ENCODE measurements at regions not wholly inside any gene's neighbourhood (a gene's known extent, or its start where the extent isn't known, plus 50 kb on each side); places are given as distances from the start of the nearest gene placed in this dataset.

GRCh38 chr20:11748436-11748835 is 169.3 kb upstream of the BTBD3 start:
- Histone ChIP-seq H3K23ac (ENCODE audit: insufficient read length) (no peak overlapping the region), H3K9me3 (ENCODE audit: insufficient read depth in 2 of 2, low read depth in 1 of 2, low read length in 1 of 2) (no peaks in the 10 kb centered on the region), H2BK15ac (ENCODE audit: low read length) (no peak overlapping the region), H3K79me1 (ENCODE audit: low read depth, low read length) (no peaks in the 10 kb centered on the region), H3K36me3 (ENCODE audit: control insufficient read depth in 2 of 4, insufficient read depth in 4 of 4, low read length in 3 of 4) (no peaks in the 10 kb centered on the region), H4K8ac (ENCODE audit: extremely low read depth, insufficient read depth, low read length) (no peak overlapping the region), H3K4ac (replicated peaks; ENCODE audit: insufficient read length, low read depth, low read length) (no peak overlapping the region), H3K4me2 (ENCODE audit: insufficient read depth in 1 of 2, low read depth in 2 of 2, low read length in 2 of 2) (no peak overlapping the region), H4K20me1 (replicated peaks in 1 of 2; ENCODE audit: control insufficient read depth in 1 of 2, insufficient read depth in 2 of 2, low read length in 2 of 2) (no peaks in the 10 kb centered on the region), H2AFZ (ENCODE audit: low read length) (no peak overlapping the region), H3K4me3 (ENCODE audit: extremely low read depth in 1 of 4, insufficient read depth in 2 of 4, low read depth in 3 of 4, low read length in 4 of 4) (no peak overlapping the region), H2BK12ac (ENCODE audit: low read depth, low read length) (no peak overlapping the region), H3K14ac (ENCODE audit: insufficient read length) (no peak overlapping the region), H2BK5ac (ENCODE audit: low read depth, low read length) (no peak overlapping the region), H4K91ac (replicated peaks; ENCODE audit: insufficient read length, low read length) (no peak overlapping the region), H3K79me2 (ENCODE audit: control insufficient read depth in 1 of 2, insufficient read depth in 2 of 2, low read length in 2 of 2) (no peaks in the 10 kb centered on the region), H3K23me2 (ENCODE audit: low read depth, low read length) (no peaks in the 10 kb centered on the region), H2BK120ac (replicated peaks; ENCODE audit: low read depth, low read length) (no peak overlapping the region), H2BK20ac (ENCODE audit: low read length) (no peak overlapping the region), H3K27me3 (replicated peaks in 1 of 4; ENCODE audit: control insufficient read depth in 3 of 4, extremely low read depth in 1 of 4, insufficient read depth in 3 of 4, low read length in 3 of 4) (no peaks in the 10 kb centered on the region), H3K27ac (ENCODE audit: low read depth, low read length) (no peak overlapping the region), H3K56ac (replicated peaks; ENCODE audit: insufficient read length, low read depth, low read length) (no peak overlapping the region), H3K4me1 (replicated peaks in 1 of 4; ENCODE audit: control insufficient read depth in 3 of 4, insufficient read depth in 4 of 4, low read length in 3 of 4) (no peaks in the 10 kb centered on the region), H2AK5ac (ENCODE audit: low read depth, low read length) (no peak overlapping the region), H4K5ac (ENCODE audit: insufficient read length, low read depth, low read length) (no peak overlapping the region), H3K18ac (ENCODE audit: extremely low read depth, low read length) (no peak overlapping the region), H3K9ac (replicated peaks in 1 of 4; ENCODE audit: extremely low read depth in 1 of 4, low read depth in 3 of 4, low read length in 3 of 4) (no peak overlapping the region)
- WGBS, 2 experiments (ENCODE audit: extremely low coverage in 1 of 2, insufficient coverage in 1 of 2, insufficient read length in 1 of 2, insufficient replicate concordance in 2 of 2, low coverage in 1 of 2, low lambda C conversion rate in 2 of 2, missing lambda C conversion rate in 1 of 2): 81% methylated on average over 2 of the region's 2 CpGs; no CpG with 5 or more reads in 1 of the 2 experiments
- FAIRE-seq (no peak), DNase-seq (ENCODE audit: low read depth in 1 of 2, low spot score in 2 of 2) (no peak)
- ChIA-PET CTCF (ENCODE audit: partially characterized antibody) (interaction anchor here (0.9 kb wide), 1 partner anchor 609 kb away, joined by 4 read pairs; no protein-coding TSS in a partner anchor), POLR2A (ENCODE audit: partially characterized antibody) (no interaction called here)
- no peak for TF ChIP-seq TCF12 (IDR thresholded peaks at IDR 0.05; ENCODE audit: low read depth, low read length)
- TF ChIP-seq RBBP5 (IDR thresholded peaks at IDR 0.05; ENCODE audit: borderline replicate concordance, low read depth, low read length): no peak
- TF ChIP-seq KDM4A (IDR thresholded peaks at IDR 0.05; ENCODE audit: low read depth, low read length, severe bottlenecking): no peak
- no peak for TF ChIP-seq CBX8 (IDR thresholded peaks at IDR 0.05; ENCODE audit: borderline replicate concordance, low read depth, low read length)
- no peak for TF ChIP-seq BACH1 (IDR thresholded peaks at IDR 0.05; ENCODE audit: low read length)
- no peak for TF ChIP-seq NRF1 (IDR thresholded peaks at IDR 0.05; ENCODE audit: low read depth, low read length)
- no peak for TF ChIP-seq RNF2 (IDR thresholded peaks at IDR 0.05; ENCODE audit: borderline replicate concordance, low read depth, low read length, missing control alignments, poor library complexity, severe bottlenecking)
- no peak for TF ChIP-seq TEAD4 (IDR thresholded peaks at IDR 0.05; ENCODE audit: low read depth, low read length)
- TF ChIP-seq JUND (IDR thresholded peaks at IDR 0.05; ENCODE audit: low read length): no peak
- TF ChIP-seq EZH2 (IDR thresholded peaks at IDR 0.05; ENCODE audit: low read depth, low read length, severe bottlenecking): no peak
- no peak for TF ChIP-seq JUN (IDR thresholded peaks at IDR 0.05; ENCODE audit: low read depth, low read length)
- TF ChIP-seq EGR1 (IDR thresholded peaks at IDR 0.05; ENCODE audit: borderline replicate concordance, low read depth, low read length): no peak
- TF ChIP-seq CTBP2 (IDR thresholded peaks at IDR 0.05; ENCODE audit: borderline replicate concordance, insufficient read depth, insufficient read length, low read length): no peak

All from H1 (cell line).